Type B pancreatic cell (in vitro differentiated cells): ENCODE measurements at regions not wholly inside any gene's neighbourhood (a gene's known extent, or its start where the extent isn't known, plus 50 kb on each side); places are given as distances from the start of the nearest gene placed in this dataset.
"Not testable (repeated sequence)": the region's sequence is repeated elsewhere in the genome, so short reads cannot be mapped to it uniquely, and the experiment has no call there.

Experiments
- DNase-seq: peaks from one replicate; pipeline ENCODE4 v3.0.0; 2021; ENCODE audit warnings: mixed read lengths; ENCODE audit not compliant: unreplicated experiment; ENCODE audit errors: extremely low spot score
- H3K27ac Mint-ChIP-seq: 2 replicates; pipeline ENCODE4 v1.8.0; 2021; ENCODE audit warnings: mild to moderate bottlenecking, mixed read lengths
- H3K27me3 Mint-ChIP-seq: 2 replicates; pipeline ENCODE4 v1.8.0; 2021; ENCODE audit warnings: mixed read lengths
- H3K36me3 Mint-ChIP-seq: 2 replicates; pipeline ENCODE4 v1.8.0; 2021; ENCODE audit warnings: mixed read lengths
- H3K4me1 Mint-ChIP-seq: one replicate; pipeline ENCODE4 v1.8.0; 2021; ENCODE audit warnings: mixed read lengths; ENCODE audit not compliant: unreplicated experiment
- H3K4me3 Mint-ChIP-seq: 2 replicates; pipeline ENCODE4 v1.8.0; 2021; ENCODE audit warnings: mild to moderate bottlenecking, mixed read lengths
- H3K9me3 Mint-ChIP-seq: 2 replicates; pipeline ENCODE4 v1.8.0; 2021; ENCODE audit warnings: mixed read lengths
- CTCF ChIP-seq: fragments of 200-600 bp; sonication (generic); conservative IDR thresholded peaks from 2 replicates; pipeline ENCODE4 v1.5.0; 2021; ENCODE audit warnings: antibody characterized with exemption, mild to moderate bottlenecking

- no peak for DNase-seq
- H3K4me3 Mint-ChIP-seq = no peak overlapping the region
- TF ChIP-seq CTCF = no peak
- H3K27ac Mint-ChIP-seq = peak overlapping the region; percentile 20
- peaks cover 58% of the 10 kb centered on the region for H3K4me1 Mint-ChIP-seq
- no peaks in the 10 kb centered on the region for H3K9me3 Mint-ChIP-seq
- H3K27me3 Mint-ChIP-seq = no peaks in the 10 kb centered on the region
- peaks cover 10% of the 10 kb centered on the region for H3K36me3 Mint-ChIP-seq
These were observed 97.4 kb upstream of the IPO9 start for GRCh38 chr1:201731592-201731991.

GRCh38 chr1:201732351-201732750 is 96.6 kb upstream of the IPO9 start:
- Mint-ChIP-seq H3K9me3 (no peaks in the 10 kb centered on the region), H3K4me3 (no peak overlapping the region), H3K36me3 (peaks cover 7% of the 10 kb centered on the region), H3K4me1 (peaks cover 58% of the 10 kb centered on the region), H3K27me3 (no peaks in the 10 kb centered on the region), H3K27ac (no peak overlapping the region)
- no peak for DNase-seq
- no peak for TF ChIP-seq CTCF

GRCh38 chr1:201734221-201734620 is 94.7 kb upstream of the IPO9 start:
- not testable (repeated sequence) for DNase-seq, H3K9me3 Mint-ChIP-seq, H3K27me3 Mint-ChIP-seq, H3K27ac Mint-ChIP-seq, H3K36me3 Mint-ChIP-seq, H3K4me3 Mint-ChIP-seq
- peaks cover 75% of the 10 kb centered on the region for H3K4me1 Mint-ChIP-seq

- no peak for DNase-seq
- Mint-ChIP-seq H3K9me3 (no peaks in the 10 kb centered on the region), H3K4me1 (peaks cover 76% of the 10 kb centered on the region), H3K27ac (no peak overlapping the region), H3K27me3 (no peaks in the 10 kb centered on the region), H3K36me3 (peaks cover 7% of the 10 kb centered on the region), H3K4me3 (no peak overlapping the region)
- TF ChIP-seq CTCF = no peak
These were observed 94.2 kb upstream of the IPO9 start for GRCh38 chr1:201734786-201735185.

GRCh38 chr1:201736707-201737320 is 92.1 kb upstream of the IPO9 start:
- H3K4me3 Mint-ChIP-seq = peak overlapping the region; percentile 63
- peak; percentile 47 for DNase-seq
- peaks cover 68% of the 10 kb centered on the region for H3K4me1 Mint-ChIP-seq
- no peak for TF ChIP-seq CTCF
- peaks cover 7% of the 10 kb centered on the region for H3K36me3 Mint-ChIP-seq
- H3K27me3 Mint-ChIP-seq = no peaks in the 10 kb centered on the region
- H3K27ac Mint-ChIP-seq = peak overlapping the region; percentile 80
- H3K9me3 Mint-ChIP-seq = no peaks in the 10 kb centered on the region

GRCh38 chr1:201737352-201738060 is 91.5 kb upstream of the IPO9 start:
- peak overlapping the region; percentile 80 for H3K27ac Mint-ChIP-seq
- DNase-seq = peak; percentile 51
- peaks cover 8% of the 10 kb centered on the region for H3K36me3 Mint-ChIP-seq
- no peak for TF ChIP-seq CTCF
- H3K9me3 Mint-ChIP-seq = no peaks in the 10 kb centered on the region
- peaks cover 70% of the 10 kb centered on the region for H3K4me1 Mint-ChIP-seq
- H3K27me3 Mint-ChIP-seq = no peaks in the 10 kb centered on the region
- peak overlapping the region; percentile 96 for H3K4me3 Mint-ChIP-seq
